ENCODE measurements at regions not wholly inside any gene's neighbourhood (a gene's known extent, or its start where the extent isn't known, plus 50 kb on each side); places are given as distances from the start of the nearest gene placed in this dataset.

DNA sequence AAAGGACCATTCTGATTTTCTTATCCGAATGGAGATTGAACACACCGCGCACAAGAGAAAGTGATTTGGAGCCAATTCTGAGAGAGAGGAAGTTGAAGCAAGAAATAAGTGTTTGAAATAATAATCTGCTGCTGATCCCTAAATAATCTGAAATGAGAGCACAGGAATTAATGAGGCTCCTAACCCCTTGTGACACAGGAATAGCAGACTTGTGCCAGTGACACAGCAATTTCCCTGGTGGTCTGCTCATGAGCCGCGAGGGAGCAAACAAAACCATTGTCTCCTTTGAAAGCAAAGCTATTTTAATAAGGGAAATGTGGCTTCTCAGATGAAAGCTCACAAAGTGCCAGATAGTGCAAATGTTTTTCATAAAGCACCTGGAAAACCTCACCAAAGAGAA is 936.1 kb upstream of the WWC1 start:
- CTCF ChIA-PET = no interaction called here
- no peak overlapping the region for H3K4me3 ChIP-seq (replicated peaks in 1 of 3; ENCODE audit: insufficient read depth in 1 of 3, low read depth in 1 of 3, low read length in 3 of 3)
- no peaks in the 10 kb centered on the region for H3K4me1 ChIP-seq (ENCODE audit: control insufficient read depth, extremely low read depth, insufficient read depth, low read length)
- POLR2A ChIA-PET = no interaction called here
- no peak for TF ChIP-seq POLR2A (IDR thresholded peaks at IDR 0.05; ENCODE audit: low read depth, low read length)
- no peak for TF ChIP-seq POLR2AphosphoS5 (IDR thresholded peaks at IDR 0.05; ENCODE audit: insufficient read depth, low read depth, low read length)
- TF ChIP-seq, protein P1, sequence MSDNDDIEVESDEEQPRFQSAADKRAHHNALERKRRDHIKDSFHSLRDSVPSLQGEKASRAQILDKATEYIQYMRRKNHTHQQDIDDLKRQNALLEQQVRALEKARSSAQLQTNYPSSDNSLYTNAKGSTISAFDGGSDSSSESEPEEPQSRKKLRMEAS (IDR thresholded peaks at IDR 0.05; ENCODE audit: insufficient read depth, insufficient read length) = no peak
- TF ChIP-seq MYC (IDR thresholded peaks at IDR 0.05; ENCODE audit: low read depth, low read length) = no peak
- no peak for TF ChIP-seq EZH2 (IDR thresholded peaks at IDR 0.05; ENCODE audit: borderline replicate concordance, low read depth, low read length, severe bottlenecking)
- no peak for TF ChIP-seq GATA2 (IDR thresholded peaks at IDR 0.05; ENCODE audit: insufficient read depth, insufficient read length, low read depth, low read length)
- TF ChIP-seq FOS (IDR thresholded peaks at IDR 0.05; ENCODE audit: borderline replicate concordance, insufficient read depth, low read length) = no peak
- TF ChIP-seq CTCF (IDR thresholded peaks at IDR 0.05; ENCODE audit: extremely low read depth in 1 of 2, insufficient read depth in 1 of 2, low read depth in 1 of 2, low read length in 2 of 2) = no peak
- TF ChIP-seq JUN (IDR thresholded peaks at IDR 0.05; ENCODE audit: borderline replicate concordance, insufficient read depth, insufficient read length, low read depth) = no peak
- no peak overlapping the region for H2AFZ ChIP-seq (ENCODE audit: low read depth, low read length)
- no TSS peak for BruUV-seq (replicated peaks)
- H3K9me1 ChIP-seq (replicated peaks; ENCODE audit: control insufficient read depth, extremely low read depth, insufficient read depth, low read length) = no peaks in the 10 kb centered on the region
- FAIRE-seq (no peak), DNase-seq (ENCODE audit: low read depth, low spot score) (no peak)
- H3K4me2 ChIP-seq (ENCODE audit: insufficient read depth, low read length) = no peak overlapping the region
- no peaks in the 10 kb centered on the region for H4K20me1 ChIP-seq (replicated peaks; ENCODE audit: control insufficient read depth, extremely low read depth, insufficient read depth, low read length)
- H3K27me3 ChIP-seq (ENCODE audit: control insufficient read depth in 2 of 2, insufficient read depth in 2 of 2, low read length in 2 of 2) = no peaks in the 10 kb centered on the region
- no peaks in the 10 kb centered on the region for H3K79me2 ChIP-seq (ENCODE audit: control insufficient read depth, insufficient read depth, low read length)
- intact Hi-C loops (cut with micrococcal nuclease) (no loop called here), dilution Hi-C loops (cut with MboI; ENCODE audit: extremely low pct_ligation_motif_present, low sequenced_read_pairs) (no loop called here)
- H3K27ac ChIP-seq (ENCODE audit: insufficient read depth, low read depth, low read length) = no peak overlapping the region
- no peak overlapping the region for H3K9ac ChIP-seq (replicated peaks; ENCODE audit: extremely low read depth, insufficient read depth, low read length)
- H3K36me3 ChIP-seq (ENCODE audit: control insufficient read depth in 2 of 2, extremely low read depth in 1 of 2, insufficient read depth in 2 of 2, low read length in 2 of 2) = no peaks in the 10 kb centered on the region
- H3K9me3 ChIP-seq (replicated peaks; ENCODE audit: control insufficient read depth, insufficient read depth, low read length) = no peaks in the 10 kb centered on the region

Measured in endothelial cell of umbilical vein (primary cell).